Transverse colon (tissue), 4 donors: ENCODE measurements at regions not wholly inside any gene's neighbourhood (a gene's known extent, or its start where the extent isn't known, plus 50 kb on each side); places are given as distances from the start of the nearest gene placed in this dataset.

ENCODE experiments used
- EP300 ChIP-seq: sonication (generic); formaldehyde crosslinking; IDR thresholded peaks from one replicate; pipeline ENCODE4 v1.6.1; 2017; ENCODE audit warnings: antibody characterized with exemption, low read depth
- POLR2AphosphoS5 ChIP-seq, 3 donors: sonication (generic); formaldehyde crosslinking; IDR thresholded peaks; one replicate each; pipeline ENCODE4 v1.6.1; 2016; ENCODE audit warnings: antibody characterized with exemption in 3 of 3
- TF ChIP-seq, protein P1 (sequence below), 5 experiments: fragments of 200-600 bp in 3 of 5; fragments of 450-650 bp in 2 of 5; sonication (generic) in 3 of 5; IDR thresholded peaks; 1 replicate in 2 of 5; 2 replicates in 3 of 5; pipeline ENCODE4 v1.5.1; 2016 to 2017; ENCODE audit warnings: antibody characterized with exemption in 5 of 5, inconsistent platforms in 3 of 5, mild to moderate bottlenecking in 2 of 5, moderate library complexity in 1 of 5

DNA sequence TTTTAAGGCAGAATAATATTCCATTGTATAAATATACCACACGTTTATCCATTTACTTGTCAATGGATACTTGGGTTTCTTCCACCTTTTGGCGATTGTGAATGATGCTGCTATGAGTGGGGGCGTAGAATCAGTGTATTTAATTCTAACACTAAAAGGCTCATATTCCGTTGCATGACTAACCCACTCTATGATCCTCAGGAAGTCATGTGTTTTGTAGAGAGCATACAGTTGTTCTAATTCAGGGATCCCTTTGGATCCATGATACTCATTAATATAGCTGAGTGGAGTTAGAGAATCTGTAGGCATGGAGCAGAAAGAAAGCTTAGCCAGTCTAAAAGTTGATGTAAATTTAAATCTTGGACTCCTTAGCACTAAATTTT is 74.2 kb upstream of the TMEM170B start:
- TF ChIP-seq, protein P1, sequence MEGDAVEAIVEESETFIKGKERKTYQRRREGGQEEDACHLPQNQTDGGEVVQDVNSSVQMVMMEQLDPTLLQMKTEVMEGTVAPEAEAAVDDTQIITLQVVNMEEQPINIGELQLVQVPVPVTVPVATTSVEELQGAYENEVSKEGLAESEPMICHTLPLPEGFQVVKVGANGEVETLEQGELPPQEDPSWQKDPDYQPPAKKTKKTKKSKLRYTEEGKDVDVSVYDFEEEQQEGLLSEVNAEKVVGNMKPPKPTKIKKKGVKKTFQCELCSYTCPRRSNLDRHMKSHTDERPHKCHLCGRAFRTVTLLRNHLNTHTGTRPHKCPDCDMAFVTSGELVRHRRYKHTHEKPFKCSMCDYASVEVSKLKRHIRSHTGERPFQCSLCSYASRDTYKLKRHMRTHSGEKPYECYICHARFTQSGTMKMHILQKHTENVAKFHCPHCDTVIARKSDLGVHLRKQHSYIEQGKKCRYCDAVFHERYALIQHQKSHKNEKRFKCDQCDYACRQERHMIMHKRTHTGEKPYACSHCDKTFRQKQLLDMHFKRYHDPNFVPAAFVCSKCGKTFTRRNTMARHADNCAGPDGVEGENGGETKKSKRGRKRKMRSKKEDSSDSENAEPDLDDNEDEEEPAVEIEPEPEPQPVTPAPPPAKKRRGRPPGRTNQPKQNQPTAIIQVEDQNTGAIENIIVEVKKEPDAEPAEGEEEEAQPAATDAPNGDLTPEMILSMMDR (IDR thresholded peaks at IDR 0.05), result no peak
- TF ChIP-seq EP300 (no peak), POLR2AphosphoS5 (IDR thresholded peaks at IDR 0.05) (no peak)
